HG02623 (cell line): ENCODE measurements at regions not wholly inside any gene's neighbourhood (a gene's known extent, or its start where the extent isn't known, plus 50 kb on each side); places are given as distances from the start of the nearest gene placed in this dataset.

Experiments
- ATAC-seq: cut with Tn5 transposase; IDR thresholded peaks from one replicate; pipeline ENCODE4 v1.9.1; 2021; ENCODE audit warnings: moderate library complexity; ENCODE audit not compliant: unreplicated experiment

DNA sequence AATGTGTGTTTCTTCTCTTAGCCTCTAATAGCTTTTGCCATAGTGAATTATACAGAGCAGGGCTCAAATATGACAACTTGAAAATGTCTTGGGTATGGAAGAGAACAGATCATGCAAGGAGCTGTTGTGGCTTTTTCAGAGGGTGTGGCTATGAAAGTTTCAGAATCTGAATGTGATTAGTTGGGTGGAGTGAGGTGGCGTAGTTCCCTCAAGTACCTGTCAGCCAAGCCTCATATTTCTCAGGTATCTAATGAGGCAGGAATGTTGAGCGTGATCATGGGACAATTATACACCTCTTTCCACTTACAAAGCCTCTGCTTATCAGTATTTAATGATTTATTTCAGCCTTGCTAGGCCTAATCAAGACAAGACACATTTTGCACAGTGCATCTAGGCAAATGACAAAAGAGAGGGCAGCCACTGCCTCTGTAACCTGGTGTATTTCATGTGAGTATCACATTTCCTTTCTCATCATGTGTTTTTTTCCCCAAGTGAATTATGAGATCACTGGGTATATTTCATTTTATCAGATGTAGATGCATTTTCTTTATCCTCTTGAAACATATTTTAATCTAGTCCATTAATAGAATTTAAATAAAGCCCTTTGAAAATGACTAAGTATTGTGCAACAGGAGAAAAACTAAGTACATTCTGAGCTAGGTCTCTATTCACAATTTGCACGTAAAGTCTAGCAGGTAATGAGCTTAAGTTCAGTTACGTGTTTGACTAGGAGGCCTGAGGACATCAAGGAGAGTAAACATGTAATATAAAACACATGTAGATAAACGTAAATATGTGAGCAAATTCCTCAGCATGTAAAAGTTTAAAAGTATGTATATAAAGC lies 644.4 kb upstream of the IGFBP3 start:
- ATAC-seq: no peak

DNA sequence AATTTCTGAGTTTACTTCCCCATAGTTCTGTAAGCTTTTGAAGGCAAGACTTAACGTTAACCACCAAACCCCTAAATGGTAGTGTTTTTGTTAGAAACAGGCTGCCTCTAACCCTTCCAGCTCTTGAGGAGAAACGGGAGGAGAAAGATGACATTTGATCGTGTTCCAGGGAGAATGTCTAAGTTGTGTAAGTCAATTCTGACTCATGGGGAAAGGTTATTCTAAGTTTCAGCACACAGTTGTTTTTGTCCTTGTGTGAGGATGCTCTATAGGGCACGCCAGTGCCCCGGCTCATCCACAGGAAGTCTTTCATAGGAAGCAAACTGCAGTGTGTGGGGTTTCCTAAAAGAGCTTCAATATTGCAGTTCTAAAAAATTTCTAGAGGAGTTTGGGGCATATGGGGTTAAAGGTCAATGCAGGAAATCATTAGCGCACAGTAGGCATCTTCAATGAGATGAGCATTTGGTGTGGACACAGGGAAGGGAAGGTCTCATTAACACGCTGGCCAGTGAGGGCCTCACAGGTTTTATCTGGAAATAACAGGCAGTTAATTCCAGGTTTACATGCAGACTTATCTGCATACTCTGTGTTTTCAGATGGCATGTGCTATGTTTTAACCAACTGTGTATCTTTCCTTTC lies 638.2 kb upstream of the IGFBP3 start:
- ATAC-seq: no peak

DNA sequence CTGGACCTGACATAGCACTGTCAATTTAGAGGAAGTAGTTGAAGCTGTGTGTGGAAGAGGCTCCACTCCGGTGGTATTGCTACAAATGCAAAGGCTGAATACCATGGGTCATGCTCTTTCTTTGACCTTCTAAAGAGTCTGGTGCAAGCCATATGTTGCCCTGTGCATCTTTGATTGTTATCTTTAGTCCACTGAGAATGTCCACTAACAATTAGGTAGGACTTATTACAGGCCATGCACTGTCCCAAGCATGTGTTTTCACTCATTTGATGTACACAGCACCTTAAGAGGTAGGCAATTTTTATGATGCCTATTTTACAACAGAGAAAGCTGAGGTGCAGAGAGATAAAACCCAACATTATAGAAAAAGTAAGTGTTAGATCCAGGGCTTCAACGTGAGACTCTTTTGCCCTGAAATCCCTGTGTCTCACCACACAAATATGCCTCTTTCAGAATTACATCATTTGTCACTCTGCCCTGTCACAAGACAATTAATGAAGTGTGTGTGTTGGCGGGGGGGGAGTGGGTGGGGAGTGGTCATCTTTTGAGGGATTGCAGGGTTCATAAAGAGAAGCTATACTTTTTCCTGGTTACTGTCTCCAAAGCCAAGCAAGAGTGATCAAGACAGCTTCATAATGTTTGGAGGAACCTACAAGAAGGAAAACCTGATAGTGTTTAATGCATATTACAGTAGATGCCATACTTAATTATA lies 637.6 kb upstream of the IGFBP3 start:
- ATAC-seq: no peak

DNA sequence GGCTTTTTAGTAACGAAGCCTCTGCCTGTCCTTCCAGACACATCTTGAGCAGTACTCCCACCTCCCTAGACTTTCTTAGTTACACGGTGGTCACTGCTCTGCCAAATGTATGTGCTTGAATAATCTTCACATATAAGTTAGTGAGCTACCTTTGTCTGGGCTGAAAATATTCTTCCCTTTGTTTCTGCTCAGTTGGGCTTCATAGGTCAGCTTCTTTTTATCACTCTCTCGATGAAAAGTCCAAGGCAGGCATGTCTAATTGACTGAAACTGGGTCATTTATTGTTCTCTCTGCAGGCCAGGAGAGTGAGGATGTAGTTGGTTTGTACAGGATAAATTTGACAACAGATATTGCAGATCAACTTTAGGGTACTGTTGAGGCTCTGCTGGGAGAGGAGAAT lies 636.7 kb upstream of the IGFBP3 start:
- ATAC-seq: no peak

DNA sequence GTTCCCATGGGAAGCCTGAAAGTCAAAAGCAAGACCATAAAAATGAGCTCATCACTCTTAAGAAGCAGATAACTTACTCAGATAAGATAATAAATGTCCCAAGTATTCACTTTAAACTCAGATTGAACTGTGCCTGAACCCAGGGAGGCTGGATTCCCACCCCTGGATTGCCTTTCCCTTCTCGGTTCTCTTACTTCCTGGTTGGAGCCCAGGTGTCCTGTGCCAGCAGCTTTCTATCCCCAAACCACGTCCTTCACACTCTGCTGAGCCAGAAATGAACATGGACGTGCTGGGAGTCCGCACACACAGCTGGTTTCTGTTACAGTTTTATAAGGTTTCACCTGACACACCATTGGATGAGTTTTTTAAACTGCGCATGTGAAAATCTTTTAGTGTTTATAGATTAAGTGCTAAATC lies 636.2 kb upstream of the IGFBP3 start:
- ATAC-seq: no peak

DNA sequence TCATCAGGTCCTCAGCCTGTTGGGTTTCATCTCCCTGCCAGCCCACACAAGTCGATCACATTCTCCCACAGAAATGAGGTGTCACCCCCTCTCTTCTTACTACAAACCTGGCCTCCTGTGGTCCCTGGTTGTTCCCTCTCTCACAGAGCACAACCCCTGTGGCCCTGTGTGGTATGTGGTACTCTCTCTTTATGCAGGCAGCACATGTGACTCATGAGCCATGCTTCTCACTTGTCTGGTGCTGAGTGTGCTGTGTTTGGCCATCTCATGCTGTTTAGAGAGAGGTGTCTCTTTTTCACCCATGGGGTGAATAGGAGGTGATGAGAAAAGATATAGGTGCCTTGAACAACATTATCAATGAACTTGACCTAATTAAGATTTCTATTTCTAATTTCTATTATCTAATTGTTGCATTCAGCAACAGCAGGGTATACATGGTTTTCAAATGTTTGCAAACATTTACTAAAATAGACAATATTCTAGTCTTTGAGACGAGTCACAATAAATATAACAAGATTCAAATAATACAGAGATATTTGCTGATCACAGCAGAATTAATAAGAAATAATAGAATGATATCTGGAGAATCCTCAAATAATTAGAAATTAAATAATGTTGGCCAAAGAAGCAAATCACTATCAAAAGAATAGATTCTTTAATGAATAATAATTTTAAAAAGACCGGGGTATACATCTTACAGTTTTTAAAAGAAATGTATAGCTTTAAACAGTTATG lies 633.8 kb upstream of the IGFBP3 start:
- ATAC-seq: no peak

DNA sequence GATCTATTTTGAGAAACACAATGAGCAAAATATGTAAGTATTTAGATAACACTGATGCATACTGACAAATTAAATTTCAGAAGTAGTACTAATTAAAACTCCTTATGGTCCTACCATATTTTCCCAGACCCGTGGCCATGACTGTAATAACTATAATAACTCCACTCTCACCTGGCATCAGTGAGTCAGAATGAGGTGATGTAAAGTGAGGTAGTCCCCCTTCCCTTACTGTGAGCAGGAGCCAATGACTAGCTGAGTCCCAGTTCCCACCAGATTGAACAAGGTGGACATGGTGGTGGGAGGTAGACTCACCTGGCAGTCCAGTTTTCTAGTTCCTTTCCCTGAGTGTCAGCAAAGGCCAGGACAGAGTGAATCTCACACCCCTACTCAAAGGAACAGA lies 630.5 kb upstream of the IGFBP3 start:
- no peak for ATAC-seq

DNA sequence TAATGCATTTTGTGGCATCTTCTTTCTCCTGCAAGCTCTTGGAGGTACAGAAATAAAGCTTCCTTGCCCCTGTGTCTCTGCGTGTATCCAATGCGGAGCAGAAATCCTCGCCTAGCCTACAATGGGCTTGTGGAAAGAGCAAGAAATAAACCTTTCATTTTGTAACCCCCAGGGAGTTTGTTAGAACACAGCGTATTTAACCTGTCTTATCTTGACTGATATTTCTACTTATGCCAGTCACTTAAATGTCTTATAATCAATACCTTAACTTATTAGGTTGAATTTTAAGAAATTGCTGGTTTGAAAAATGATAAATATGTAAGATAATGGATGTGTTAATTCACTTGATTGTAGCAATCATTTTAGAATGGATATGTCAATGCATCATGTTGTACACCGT lies 629.8 kb upstream of the IGFBP3 start:
- no peak for ATAC-seq

DNA sequence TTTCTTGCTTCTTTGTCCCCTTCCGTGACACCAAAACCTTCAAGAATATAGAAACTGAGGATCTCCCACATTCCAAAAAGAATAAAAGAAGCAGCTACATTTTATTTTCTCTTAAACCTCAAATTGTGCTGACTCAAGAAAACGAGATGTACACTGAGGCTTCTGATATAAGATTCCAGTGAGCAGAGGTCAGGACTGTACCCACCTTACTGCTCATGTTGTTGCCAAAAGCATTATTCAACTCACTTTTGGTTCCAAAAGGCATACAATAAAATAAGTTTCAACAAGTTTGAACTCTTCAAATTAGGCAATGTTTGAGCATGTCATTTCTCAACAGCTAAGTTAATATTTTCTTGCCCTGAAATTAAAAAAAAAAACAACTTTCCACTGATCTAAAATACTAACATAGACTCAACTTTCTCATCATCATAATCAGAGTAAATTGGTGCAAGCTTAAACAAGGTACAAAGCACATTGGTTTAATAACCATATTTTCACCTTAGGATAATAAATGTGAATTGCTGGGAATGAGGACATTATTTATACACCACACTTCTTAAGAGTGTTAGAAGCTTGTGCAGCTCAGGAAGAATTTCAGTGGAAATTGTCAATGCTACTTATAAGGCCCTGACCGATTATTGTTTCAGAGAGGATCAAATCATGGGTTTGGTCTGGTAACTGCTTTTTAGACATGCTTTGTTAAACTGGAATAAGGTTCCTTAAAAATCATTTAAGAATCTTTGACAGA lies 629.0 kb upstream of the IGFBP3 start:
- ATAC-seq: no peak

DNA sequence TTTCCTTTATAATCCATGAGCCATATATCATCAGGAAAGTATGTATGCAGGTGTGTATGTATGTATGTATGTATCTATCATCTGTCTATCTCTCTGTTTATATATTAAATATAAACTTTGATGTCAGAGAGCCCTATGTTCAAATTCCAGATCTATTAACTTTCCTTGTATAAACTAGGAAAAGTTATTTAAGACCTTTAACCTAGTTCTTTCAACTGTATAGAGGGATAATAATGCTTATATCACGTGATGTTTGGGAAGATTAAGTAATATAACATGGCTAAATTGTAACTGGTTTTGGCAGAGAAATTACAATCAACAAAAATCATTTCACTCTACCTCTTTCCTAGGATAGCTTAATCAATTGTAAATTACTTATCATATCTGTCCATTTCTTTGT lies 628.3 kb upstream of the IGFBP3 start:
- no peak for ATAC-seq

DNA sequence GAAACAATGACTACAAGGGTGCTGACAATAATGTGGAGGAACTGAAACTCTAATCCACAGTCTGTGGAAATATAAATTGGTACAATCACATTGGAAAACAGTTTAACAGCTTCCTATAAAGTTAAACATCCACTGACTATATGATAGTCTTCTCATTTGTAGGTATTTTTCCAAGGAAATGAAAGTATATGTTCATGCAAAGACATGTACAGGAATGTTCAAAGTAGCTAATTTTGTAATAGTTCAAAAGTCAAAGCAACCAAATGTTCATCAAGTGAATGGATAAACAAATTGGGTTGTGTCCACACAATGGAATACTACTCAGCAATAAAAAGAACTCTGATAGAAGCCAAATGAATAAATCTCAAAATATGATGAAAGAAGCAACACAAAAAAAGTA lies 626.0 kb upstream of the IGFBP3 start:
- no peak for ATAC-seq

DNA sequence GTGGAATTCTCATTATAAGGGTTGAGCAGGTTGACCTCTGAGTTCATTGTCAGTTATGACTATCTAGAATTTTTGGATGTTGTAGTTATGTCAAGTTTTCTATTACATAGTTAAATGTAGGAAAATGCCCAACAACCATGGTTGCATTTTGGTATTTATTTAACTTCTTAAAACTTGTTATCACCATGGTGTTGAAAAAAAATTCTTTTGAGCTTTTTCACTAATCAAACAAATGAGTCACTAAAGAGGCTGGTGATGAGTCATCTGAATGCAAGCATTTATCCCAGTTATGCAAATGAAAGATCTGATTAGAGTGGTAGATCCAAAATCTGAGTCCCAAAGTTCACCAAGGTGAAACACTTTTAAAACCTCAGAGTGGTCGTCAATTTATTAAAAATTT lies 624.7 kb upstream of the IGFBP3 start:
- no peak for ATAC-seq

DNA sequence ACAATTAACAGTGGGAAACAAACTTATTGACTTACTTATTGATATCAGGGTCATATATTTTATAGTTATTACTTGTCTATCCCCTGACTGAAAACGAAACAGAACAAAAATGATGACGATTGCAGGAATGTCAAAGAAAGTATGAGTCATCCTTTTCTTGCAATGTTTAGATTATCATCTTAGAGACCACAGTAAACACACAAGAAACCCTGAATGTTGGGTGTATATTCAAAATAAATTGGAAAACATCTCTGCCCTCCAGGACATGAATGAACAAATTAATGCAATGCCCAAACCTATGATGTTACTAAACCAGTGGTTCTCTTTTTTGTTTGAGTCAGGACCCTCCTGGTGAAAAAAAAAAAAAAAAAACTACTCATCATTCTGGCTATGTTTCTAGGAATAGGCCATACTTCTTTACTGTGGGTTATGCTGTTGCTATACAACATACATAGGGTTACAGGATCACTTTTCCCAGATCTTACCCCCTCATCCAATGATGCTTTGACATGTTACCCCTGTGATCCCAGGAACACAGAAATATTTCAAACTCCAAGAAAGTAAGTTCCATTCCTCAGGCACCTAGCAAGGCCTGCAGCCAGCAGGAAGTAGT lies 623.4 kb upstream of the IGFBP3 start:
- no peak for ATAC-seq

DNA sequence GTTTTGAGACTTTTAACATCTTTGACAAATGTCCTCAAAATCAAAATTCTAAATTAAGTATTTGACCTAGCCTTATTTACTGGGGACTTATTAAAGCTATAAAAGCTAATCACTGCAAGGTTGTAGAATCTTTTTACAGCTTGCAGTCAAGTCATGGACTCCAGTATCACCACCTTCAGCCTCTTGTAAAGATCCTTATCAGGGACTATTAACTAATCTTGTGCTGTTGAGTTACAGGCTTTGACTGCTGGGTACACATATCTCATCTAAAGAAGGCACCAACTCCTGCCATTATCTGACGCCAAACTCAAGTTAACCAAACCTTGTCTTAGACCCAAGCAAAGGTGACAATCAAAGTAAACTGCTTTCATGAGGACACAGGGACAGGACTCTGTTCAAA lies 621.0 kb upstream of the IGFBP3 start:
- no peak for ATAC-seq

DNA sequence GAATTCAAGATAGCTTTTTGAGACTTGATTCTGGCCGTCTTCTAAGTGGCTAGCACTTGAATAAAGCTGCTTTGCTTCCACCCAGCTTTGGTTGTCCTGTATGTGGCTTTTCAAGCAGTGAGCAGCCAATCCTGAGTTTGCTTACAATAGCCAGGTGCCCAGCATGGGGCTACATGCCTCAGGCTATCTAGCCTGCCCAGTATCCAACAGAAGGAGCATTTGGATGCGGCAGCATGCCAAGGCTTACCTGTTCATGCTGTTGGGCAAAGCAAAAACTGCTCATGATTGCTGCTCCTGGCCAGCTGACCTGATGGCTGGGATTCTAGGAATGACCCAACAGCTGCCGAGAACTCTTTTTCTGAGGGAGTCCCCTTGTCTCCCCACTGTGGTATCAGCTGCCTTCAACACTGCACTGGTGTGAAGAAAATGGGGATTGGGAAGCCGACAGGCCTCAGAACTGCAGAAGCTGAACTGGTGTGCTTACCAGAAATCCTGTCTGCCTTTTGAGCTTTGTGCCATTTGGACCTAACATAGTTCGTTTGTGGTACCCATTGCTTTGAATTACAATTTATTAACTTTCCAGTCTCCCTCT lies 618.9 kb upstream of the IGFBP3 start:
- no peak for ATAC-seq

DNA sequence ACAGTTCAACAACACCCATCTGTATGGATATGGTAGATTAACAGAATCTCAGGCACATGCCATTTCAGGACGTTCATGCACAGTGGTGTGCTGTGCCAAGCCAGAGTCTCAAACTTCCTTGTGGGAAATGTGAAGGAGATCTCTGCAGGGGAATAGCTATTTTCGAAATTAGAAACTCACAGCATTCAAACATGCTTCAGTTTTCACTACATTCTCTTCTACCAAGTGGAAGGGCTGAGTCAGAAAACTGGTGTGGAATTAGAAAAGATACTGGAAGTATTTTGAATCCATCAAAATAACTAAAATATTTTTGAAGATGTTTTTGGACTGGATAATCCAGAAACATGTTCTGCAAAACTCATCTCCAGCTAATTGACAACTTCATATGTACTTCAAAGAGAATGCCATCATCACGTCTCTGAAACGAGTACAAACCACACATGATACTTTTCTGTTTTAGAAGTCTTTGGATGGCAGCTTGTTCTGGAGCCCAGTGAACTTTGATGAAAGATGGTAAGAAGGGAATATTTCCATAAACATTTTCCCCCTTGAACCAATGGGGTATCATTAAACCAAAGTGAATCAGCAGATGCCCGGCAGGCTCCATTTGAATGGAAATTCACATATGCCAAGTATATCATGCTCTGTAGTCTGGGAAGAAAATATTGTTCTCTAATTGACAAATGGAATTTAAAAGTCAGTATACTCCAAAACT lies 616.3 kb upstream of the IGFBP3 start:
- no peak for ATAC-seq

DNA sequence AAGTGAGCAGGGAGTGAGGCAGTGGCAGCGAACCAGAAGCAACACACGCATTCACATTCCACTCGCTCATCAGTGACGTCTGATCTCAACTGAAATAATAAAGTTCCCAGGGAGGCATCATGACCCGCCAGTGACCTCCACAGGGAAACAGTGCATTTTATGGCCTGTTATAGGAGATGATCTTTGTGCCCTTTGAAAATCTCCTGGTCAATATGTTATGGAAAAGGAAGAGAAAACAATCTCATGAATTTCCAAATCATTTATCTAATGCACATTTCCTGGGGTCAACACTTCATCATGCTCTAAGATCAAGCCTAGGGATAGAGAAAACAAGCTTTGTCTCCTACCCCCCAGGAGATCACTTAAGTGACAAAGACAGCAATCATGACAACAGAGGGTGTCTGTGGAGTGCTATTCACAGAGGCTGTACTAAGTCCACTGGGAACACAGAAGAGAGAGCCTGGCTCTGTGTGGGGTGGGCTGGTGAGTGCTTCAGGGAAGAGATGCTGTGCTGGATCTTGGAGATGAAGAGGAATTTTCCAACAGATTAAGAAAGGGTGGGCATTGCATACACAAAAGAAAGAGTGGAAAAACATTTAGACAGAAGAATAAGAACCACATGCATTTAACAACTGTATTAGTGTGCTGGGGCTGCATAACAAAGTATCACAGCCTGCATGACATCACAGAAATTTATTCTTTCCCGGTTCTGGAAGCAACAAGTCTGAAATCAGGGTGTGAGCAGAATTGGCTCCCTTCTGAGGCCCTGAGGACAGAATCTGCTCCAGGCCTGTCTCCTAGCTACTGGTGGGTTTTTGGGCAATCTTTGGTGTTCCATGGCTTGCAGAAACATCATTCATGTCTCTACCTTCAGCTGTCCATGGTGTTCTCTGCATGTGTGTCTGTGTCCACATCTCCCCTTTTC lies 613.9 kb upstream of the IGFBP3 start:
- ATAC-seq: no peak

DNA sequence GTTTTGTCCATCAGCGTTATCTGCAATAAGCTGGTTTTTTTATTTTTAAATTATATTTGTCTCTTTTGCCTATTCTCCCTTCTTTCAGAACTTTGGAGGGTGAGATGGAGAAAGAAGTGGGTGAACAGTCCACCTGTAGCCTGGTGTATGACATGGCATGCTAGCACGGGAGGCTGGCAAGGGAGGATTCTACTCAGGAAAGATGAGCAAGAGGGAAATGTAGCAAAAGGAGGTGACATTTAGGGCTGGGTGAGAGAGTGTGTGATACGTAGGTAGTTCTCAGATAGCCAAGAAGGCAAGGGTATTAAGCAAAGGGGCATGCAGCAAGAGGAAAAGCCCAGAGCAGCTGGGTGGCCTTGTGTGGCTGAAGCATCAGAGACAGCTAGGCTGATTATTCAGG lies 612.9 kb upstream of the IGFBP3 start:
- ATAC-seq: no peak
